Anterior cingulate cortex (tissue), 58 donors: ENCODE measurements at regions not wholly inside any gene's neighbourhood (a gene's known extent, or its start where the extent isn't known, plus 50 kb on each side); places are given as distances from the start of the nearest gene placed in this dataset.
"Not testable (repeated sequence)": the region's sequence is repeated elsewhere in the genome, so short reads cannot be mapped to it uniquely, and the experiment has no call there.

ENCODE experiments used
- DNase-seq, 58 donors: peaks; one replicate each; lab custom pipeline; 2025; lab: John Stamatoyannopoulos, UW

DNA sequence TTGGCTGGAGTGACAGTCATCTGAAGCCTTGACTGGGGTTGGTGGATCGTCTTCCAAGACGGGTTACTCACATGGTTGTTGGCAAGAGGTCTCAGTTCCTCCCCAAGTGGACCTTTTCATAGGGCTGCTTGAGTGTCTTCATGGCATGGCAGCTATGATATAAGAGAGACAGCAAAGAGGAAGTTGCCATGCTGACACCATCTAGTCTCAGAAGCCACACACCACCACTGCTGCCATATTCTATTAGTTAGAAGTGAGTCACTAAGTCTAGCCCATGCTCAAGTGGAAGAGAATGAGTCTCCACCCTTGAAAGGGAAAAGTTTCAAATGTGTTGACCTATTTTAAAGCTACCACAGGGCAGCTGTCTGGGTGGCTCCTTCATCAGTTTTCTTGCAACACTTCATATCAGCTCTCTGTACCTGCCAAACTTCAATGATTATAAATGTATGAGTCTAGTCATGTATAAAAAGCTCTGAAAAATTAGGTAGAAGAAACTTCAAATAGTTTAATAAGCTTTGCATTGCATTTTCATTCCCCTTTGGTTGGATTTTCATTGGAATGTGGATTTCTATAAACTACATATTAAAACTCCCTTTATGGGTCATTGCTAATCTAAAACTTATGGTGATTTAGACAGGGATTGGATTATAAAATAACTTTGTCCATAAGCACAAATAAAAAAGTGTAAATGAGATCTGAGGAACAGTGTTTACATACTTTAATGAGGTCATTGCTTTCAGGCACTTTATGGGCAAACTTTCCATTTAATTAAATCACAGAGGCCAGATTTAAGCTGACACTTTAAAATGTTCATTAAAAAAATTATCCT, 68.0 kb upstream of the ATXN3L start:
- DNase-seq, result no peak

- DNase-seq, result no peak
Measured at GRCh38 chrX:13386636-13387035, 66.8 kb upstream of the ATXN3L start.

GRCh38 chrX:13386092-13386491, 66.2 kb upstream of the ATXN3L start:
- DNase-seq, result no peak

- DNase-seq, result no peak
Measured at GRCh38 chrX:13383907-13384306, 64.1 kb upstream of the ATXN3L start.

DNA sequence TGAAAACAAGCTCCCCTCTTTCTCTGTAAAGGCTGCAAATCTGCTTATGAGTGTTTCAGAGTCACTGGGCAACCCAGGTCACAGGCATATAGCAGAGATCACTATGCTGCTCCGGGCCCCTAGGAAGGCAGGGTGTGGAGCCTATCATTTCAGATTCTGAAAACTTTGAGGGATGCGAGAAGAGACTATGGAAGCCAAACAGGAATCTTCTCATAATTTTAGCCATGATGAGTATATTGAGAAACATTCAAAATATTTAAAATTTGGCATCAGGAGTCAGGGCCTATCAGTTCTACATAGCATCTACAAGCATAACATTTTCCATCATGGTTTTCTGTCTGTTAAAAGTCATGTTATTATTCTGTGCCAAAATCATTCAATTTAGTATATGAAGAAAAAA, 61.7 kb upstream of the ATXN3L start:
- no peak for DNase-seq

DNA sequence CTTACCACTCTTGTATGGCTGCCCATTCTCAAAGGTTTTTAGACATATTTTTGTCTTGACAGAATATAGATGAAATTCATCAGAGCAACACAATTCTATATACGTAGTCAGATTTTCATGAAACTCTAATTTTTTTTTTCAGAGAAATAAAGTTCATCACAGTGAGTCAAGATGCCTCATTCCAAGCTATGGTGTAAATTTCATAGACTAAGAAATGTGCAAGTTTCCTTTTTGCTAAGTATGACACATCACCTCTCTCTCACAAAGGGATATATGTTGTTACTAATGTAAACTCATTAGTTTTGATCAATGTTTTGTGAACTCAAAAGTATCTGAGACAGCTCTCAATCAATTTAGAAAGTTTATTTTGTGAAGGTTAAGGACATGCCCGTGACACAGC, 60.4 kb upstream of the ATXN3L start:
- no peak for DNase-seq

- DNase-seq, result peak in 3 of 58 donors; percentile 0 to 2 (median 1)
Measured at GRCh38 chrX:13378562-13379518, 59.0 kb upstream of the ATXN3L start.

DNA sequence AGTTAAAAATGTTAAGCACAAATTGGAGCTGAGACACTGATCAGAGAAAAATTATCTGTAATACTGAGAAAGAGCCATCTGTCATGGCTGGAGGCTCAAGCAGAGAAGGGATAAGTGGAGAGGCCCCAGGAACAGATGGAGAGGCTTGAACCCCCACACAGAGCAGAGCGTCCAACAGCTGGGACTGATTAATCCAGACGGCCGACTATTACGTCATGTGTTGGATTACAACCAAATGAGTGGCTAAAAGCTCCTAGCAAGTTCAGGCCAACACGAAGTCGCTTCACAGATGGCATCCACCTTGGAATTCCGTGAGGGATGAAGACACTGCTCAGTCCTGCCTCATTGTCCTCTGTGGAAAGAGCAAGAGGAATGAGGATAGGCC, 57.7 kb upstream of the ATXN3L start:
- no peak for DNase-seq

GRCh38 chrX:13376857-13377549, 57.1 kb upstream of the ATXN3L start:
- DNase-seq, result peak in 4 of 58 donors; percentile 0 to 3 (median 1)

- DNase-seq, result not testable (repeated sequence)
Measured at GRCh38 chrX:13375596-13375995, 55.7 kb upstream of the ATXN3L start.

- no peak for DNase-seq
Measured at GRCh38 chrX:13374364-13374763, 54.5 kb upstream of the ATXN3L start.

DNA sequence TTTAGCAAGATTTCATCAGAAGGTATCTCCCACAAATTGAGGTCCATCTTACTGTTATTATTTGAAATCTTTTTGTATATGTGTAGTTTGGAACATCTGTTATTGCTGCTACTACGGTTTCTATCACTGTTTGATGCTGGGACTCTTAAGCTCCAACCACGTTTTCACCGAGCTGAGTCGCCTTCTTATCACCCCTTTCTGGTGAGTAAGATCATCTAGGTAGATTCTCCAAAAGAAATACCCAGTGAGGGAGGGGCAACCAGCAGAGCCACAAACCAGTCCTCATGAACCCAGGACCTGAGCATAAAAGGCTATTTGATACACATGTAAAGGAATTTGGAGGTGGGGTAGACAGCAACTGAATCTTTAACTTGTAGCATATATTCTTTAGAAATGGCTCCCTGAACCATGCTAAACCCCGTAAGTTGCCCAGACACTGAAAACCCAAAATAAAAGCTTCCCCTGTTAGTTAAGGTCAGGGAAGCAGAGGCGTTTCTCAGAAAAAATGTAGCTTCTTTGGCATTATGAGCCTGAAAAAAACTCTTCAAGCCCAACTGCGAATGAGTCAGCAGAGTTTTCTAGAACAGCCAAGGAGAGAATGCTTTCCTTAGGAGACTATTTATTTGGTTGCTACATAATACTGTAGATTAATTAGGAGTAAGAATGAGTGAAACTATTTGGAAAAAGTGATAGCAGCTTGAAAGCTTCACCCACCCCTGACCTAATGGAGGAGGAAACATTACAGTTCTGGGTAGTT, 53.8 kb upstream of the ATXN3L start:
- DNase-seq, result no peak

DNA sequence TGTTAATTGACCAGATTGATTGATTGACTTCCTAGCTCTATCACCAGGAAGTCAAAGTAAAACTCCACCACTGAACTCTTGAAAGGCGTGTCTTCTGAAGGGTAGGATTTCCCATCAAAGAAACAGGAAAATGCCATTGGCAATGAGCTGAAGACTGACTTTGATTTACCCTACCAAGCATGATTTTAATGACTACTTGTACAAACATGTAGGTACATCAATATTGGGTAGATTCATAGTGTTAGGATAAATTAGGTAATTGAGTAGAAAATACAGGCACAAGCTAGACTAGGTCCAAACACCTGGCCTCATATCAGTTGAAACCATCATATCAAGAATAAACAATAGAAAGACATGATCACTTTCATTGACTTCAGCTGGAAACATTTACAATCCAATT, 53.2 kb upstream of the ATXN3L start:
- DNase-seq, result no peak

GRCh38 chrX:13372203-13372980, 52.5 kb upstream of the ATXN3L start:
- no peak for DNase-seq

- no peak for DNase-seq
Measured at GRCh38 chrX:13371186-13371585, 51.3 kb upstream of the ATXN3L start.

DNA sequence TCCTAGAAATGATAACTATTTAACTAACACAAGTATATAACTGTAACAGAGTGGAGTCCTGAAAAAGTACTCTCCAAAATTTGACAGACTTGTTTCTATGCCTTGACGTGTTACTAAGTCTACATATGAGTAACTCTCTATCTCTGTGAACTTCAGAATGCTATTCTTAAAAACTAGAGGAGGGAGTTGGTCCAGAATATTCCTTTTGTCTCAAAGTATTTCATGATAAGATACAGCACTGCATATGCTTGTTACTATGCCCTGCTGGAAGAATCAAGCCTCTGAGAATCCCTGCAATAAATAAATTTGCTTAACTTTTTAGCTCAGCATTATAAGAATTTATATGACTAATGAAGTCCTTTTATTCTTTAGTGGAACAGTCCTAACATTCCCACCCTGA, 50.9 kb upstream of the ATXN3L start:
- DNase-seq, result no peak
